ENCODE measurements at regions not wholly inside any gene's neighbourhood (a gene's known extent, or its start where the extent isn't known, plus 50 kb on each side); places are given as distances from the start of the nearest gene placed in this dataset.
A peak's percentile ranks its signal among the peaks of the same experiment; 100 is the strongest.
"Not testable (repeated sequence)": the region's sequence is repeated elsewhere in the genome, so short reads cannot be mapped to it uniquely, and the experiment has no call there.

DNA sequence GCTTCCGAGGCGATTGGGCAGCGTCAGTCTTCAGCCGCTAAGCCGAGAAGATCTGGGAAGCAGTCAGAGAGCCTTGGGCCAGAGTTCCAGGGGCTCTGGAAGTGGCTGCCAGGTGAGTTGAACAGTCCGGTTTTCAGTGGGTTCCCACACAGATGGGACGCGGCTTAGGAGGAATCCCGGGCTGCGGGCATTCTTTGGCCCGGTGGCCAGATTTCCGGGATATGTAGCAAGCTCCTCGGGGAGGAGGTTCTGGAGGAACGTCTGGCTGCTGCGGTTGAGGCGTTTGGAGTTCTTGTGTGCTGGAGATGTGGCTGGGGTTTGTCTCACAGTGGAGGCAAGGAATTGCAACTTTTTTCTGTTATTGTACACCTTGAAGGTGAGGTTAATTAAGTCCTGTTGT lies 182.6 kb downstream of the CD83 start:
- intact Hi-C loops (cut with DNase I); H3K27me3 ChIP-seq; H3K9me3 ChIP-seq; DNase-seq (ENCODE audit: extremely low spot score in 2 of 2); H3K36me3 ChIP-seq; H3K4me1 ChIP-seq; H3K4me3 ChIP-seq; H3K27ac ChIP-seq: not testable (repeated sequence)

DNA sequence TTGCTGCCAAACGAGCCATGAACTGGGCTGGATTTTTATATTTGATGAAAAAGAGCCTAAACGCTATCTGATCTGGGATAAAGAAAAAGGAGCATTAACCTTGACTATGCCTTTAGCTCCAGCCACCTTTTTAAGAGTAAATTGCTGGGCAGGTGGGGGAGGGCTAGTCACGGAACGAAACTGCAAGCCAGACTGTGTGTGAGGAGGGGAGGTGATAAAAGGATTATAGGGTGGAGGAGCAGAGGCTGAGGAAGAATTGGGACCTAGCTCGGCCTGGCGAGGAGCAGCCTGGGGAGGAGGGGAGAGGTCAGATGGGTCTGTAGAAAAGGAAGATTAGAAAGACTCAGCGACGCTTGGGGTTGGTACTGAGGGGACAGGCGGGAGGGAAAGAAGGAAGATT lies 183.1 kb downstream of the CD83 start:
- H3K9me3 ChIP-seq; H3K4me1 ChIP-seq; H3K4me3 ChIP-seq; H3K36me3 ChIP-seq; DNase-seq (ENCODE audit: extremely low spot score in 2 of 2); H3K27ac ChIP-seq; intact Hi-C loops (cut with DNase I); H3K27me3 ChIP-seq: not testable (repeated sequence)

DNA sequence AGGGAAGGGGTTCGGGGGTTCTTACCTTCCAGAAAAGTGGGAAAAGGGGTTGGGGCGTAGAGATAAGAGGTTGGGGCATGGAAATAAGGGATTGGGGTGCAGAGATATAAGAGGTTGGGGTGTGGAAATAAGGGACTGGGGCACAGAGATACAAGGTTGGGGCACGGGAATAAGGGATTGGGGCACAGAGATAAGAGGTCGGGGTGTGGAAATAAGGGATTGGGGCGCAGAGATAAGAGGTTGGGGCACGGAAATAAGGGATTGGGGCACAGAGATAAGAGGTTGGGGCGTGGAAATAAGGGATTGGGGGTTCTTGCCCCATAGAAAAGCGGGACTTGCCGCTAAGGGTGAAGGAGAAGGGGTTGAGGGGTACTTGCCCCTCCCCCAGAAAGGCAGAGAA lies 183.9 kb downstream of the CD83 start:
- H3K27me3 ChIP-seq; H3K9me3 ChIP-seq; H3K4me1 ChIP-seq; intact Hi-C loops (cut with DNase I); H3K4me3 ChIP-seq; H3K27ac ChIP-seq; H3K36me3 ChIP-seq; DNase-seq (ENCODE audit: extremely low spot score in 2 of 2): not testable (repeated sequence)

DNA sequence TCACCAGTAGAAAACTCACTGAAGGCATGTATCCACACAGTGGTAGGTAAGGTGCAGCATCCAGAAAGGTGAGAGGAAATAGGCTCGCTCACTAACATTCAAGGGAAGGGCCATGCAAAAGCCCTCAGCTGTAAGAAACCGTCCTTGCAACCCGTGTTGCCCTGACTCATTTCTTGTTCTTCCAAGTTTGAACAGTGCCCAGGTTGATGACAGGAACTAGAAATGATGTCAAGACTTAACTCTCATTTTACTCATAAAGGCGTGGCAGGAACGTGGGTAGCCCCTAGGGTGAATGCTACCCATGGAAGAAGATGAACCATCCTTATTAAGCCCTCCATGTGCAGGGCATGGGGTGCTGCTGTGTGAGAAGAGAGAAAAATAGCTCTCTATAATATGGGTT lies 187.6 kb downstream of the CD83 start:
- intact Hi-C loops (cut with DNase I), result no loop called here
- Histone ChIP-seq H3K4me1 (no peaks in the 10 kb centered on the region), H3K9me3 (no peaks in the 10 kb centered on the region), H3K27ac (no peak overlapping the region), H3K4me3 (no peak overlapping the region), H3K27me3 (no peaks in the 10 kb centered on the region), H3K36me3 (no peaks in the 10 kb centered on the region)
- no peak for DNase-seq (ENCODE audit: extremely low spot score in 2 of 2)
- TF ChIP-seq POLR2A (IDR thresholded peaks at IDR 0.05) (no peak), POLR2AphosphoS5 (IDR thresholded peaks at IDR 0.05; ENCODE audit: insufficient read depth in 1 of 2, low read depth in 1 of 2) (peak in 1 of 2 donors; percentile 41)
- TF ChIP-seq, protein P1, sequence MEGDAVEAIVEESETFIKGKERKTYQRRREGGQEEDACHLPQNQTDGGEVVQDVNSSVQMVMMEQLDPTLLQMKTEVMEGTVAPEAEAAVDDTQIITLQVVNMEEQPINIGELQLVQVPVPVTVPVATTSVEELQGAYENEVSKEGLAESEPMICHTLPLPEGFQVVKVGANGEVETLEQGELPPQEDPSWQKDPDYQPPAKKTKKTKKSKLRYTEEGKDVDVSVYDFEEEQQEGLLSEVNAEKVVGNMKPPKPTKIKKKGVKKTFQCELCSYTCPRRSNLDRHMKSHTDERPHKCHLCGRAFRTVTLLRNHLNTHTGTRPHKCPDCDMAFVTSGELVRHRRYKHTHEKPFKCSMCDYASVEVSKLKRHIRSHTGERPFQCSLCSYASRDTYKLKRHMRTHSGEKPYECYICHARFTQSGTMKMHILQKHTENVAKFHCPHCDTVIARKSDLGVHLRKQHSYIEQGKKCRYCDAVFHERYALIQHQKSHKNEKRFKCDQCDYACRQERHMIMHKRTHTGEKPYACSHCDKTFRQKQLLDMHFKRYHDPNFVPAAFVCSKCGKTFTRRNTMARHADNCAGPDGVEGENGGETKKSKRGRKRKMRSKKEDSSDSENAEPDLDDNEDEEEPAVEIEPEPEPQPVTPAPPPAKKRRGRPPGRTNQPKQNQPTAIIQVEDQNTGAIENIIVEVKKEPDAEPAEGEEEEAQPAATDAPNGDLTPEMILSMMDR (IDR thresholded peaks at IDR 0.05), result no peak

DNA sequence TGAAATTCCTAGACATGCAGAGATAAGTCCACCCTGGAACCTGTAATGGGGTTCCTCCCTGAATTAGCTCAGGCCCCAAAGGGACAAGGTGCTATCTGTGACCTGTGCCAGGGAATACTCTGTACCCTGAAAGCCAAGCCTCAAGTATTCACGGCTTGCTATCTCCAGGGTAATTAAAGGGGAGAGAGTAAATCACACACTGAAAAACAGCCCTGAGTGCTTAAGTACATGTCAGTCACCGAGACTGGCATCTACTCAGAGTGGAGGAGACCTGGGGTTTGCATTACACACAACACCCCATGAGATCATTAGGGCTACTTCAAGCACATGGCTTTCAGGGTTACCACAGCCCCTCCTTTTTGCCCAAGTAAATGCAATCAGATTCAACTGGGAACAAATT lies 188.1 kb downstream of the CD83 start:
- no peak for TF ChIP-seq POLR2AphosphoS5 (IDR thresholded peaks at IDR 0.05; ENCODE audit: insufficient read depth in 1 of 2, low read depth in 1 of 2)
- no peak for TF ChIP-seq POLR2A (IDR thresholded peaks at IDR 0.05)
- TF ChIP-seq, protein P1 (IDR thresholded peaks at IDR 0.05), result no peak
- Histone ChIP-seq H3K4me3 (no peak overlapping the region), H3K27me3 (no peaks in the 10 kb centered on the region), H3K36me3 (no peaks in the 10 kb centered on the region), H3K27ac (no peak overlapping the region), H3K4me1 (no peaks in the 10 kb centered on the region), H3K9me3 (no peaks in the 10 kb centered on the region)
- intact Hi-C loops (cut with DNase I), result no loop called here
- no peak for DNase-seq (ENCODE audit: extremely low spot score in 2 of 2)

DNA sequence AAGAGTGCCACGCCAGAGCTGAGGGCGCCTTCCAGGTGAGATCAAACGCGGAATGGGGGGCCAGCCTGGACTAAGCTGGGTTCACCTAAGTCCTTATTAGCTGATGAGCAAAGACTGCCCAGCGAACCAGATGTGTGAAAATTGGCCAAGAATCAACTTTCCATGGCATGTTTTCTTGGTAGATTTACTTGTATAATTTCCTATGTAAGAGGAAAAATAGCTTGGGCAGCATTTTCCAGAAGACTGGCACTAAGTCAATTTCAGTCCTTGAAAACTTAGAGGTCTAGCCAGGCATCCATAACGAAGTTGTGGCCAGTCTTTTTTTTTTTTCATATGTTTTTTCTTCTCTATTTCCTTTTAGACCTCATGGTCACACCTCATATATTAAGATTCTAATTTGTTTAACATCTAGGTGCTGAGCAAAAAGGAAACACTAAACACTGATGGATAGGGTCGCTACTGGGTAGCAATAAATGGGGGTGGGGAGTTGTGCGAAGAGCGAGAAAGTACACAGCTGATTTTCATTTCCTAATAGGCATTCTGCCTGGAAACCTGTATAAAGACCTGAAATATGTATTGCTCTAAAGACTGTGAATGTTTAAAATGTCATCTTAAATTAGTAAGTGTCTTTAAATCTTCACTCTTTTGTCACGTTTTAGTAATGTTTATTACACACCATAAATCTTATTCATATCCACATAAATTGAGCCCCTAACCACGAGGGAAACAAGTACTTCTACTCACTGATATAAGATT lies 188.8 kb downstream of the CD83 start:
- TF ChIP-seq POLR2A (IDR thresholded peaks at IDR 0.05) (no peak), POLR2AphosphoS5 (IDR thresholded peaks at IDR 0.05; ENCODE audit: insufficient read depth in 1 of 2, low read depth in 1 of 2) (no peak)
- TF ChIP-seq, protein P1 (IDR thresholded peaks at IDR 0.05), result no peak
- intact Hi-C loops (cut with DNase I), result no loop called here
- Histone ChIP-seq H3K27ac (no peak overlapping the region), H3K9me3 (no peaks in the 10 kb centered on the region), H3K4me3 (no peak overlapping the region), H3K4me1 (no peaks in the 10 kb centered on the region), H3K27me3 (no peaks in the 10 kb centered on the region), H3K36me3 (no peaks in the 10 kb centered on the region)
- no peak for DNase-seq (ENCODE audit: extremely low spot score in 2 of 2)
